SK-N-SH (cell line): ENCODE measurements at regions not wholly inside any gene's neighbourhood (a gene's known extent, or its start where the extent isn't known, plus 50 kb on each side); places are given as distances from the start of the nearest gene placed in this dataset.

Experiments
- CTCF ChIA-PET: fragments of 300-600, 350-600 bp; formaldehyde crosslinking; extraction: SDS; loops from one replicate; lab custom pipeline; 2021; lab: Yijun Ruan, JAX
- POLR2A ChIA-PET: fragments of 350-600 bp; sonication (Branson Sonifier 250); formaldehyde crosslinking; extraction: SDS; loops from one replicate; lab custom pipeline; 2020; ENCODE audit warnings: antibody characterized with exemption, inconsistent platforms; lab: Yijun Ruan, JAX
- DNase-seq: peaks from one replicate; pipeline ENCODE4 v3.0.0; 2012
- H2AFZ ChIP-seq: fragments of 200-600 bp; sonication (generic); 2 replicates; pipeline ENCODE4 v1.8.1; 2016; ENCODE audit warnings: antibody characterized with exemption, mild to moderate bottlenecking, low read depth
- H3F3A ChIP-seq: fragments of 200-600 bp; sonication (generic); replicated peaks from 2 replicates; pipeline ENCODE3; 2016; ENCODE audit warnings: antibody characterized with exemption, mild to moderate bottlenecking; ENCODE audit not compliant: insufficient read depth
- H3K27ac ChIP-seq, 2 experiments: fragments of 200-500 bp in 1 of 2; fragments of 200-600 bp in 1 of 2; sonication (Bioruptor generic) in 1 of 2; sonication (generic), shearing (Covaris generic) in 1 of 2; 2 replicates each; pipeline versions ENCODE4 v1.5.1 to v1.6.1; 2014 to 2016; ENCODE audit warnings: low read depth in 2 of 2, inconsistent platforms in 1 of 2, low read length in 1 of 2, mild to moderate bottlenecking in 1 of 2, mixed read lengths in 1 of 2
- H3K27me3 ChIP-seq: fragments of 200-600 bp; sonication (generic), shearing (Covaris generic); 2 replicates; pipeline ENCODE4 v1.6.1; 2016; ENCODE audit warnings: mixed run types; ENCODE audit not compliant: insufficient read depth
- H3K36me3 ChIP-seq, 2 experiments: fragments of 200-500 bp in 1 of 2; fragments of 200-600 bp in 1 of 2; sonication (Bioruptor generic) in 1 of 2; sonication (generic) in 1 of 2; replicated peaks in 1 of 2; 2 replicates each; pipeline versions ENCODE3 to v1.5.1; 2014 to 2016; ENCODE audit warnings: low read length in 1 of 2, mild to moderate bottlenecking in 1 of 2; ENCODE audit not compliant: insufficient read depth in 2 of 2, control insufficient read depth in 1 of 2
- H3K4me1 ChIP-seq, 2 experiments: fragments of 200-500 bp in 1 of 2; fragments of 200-600 bp in 1 of 2; sonication (Bioruptor generic) in 1 of 2; sonication (generic), shearing (Covaris generic) in 1 of 2; 2 replicates each; pipeline versions ENCODE4 v1.5.1 to v1.6.1; 2014 to 2016; ENCODE audit warnings: low read depth in 1 of 2, low read length in 1 of 2, mixed run types in 1 of 2; ENCODE audit not compliant: insufficient read depth in 2 of 2, control insufficient read depth in 1 of 2
- H3K4me2 ChIP-seq: fragments of 200-600 bp; sonication (generic), shearing (Covaris generic); 2 replicates; pipeline ENCODE4 v1.6.1; 2017; ENCODE audit warnings: mixed run types
- H3K4me3 ChIP-seq, 2 experiments: fragments of 200-500 bp in 1 of 2; fragments of 200-600 bp in 1 of 2; sonication (Bioruptor generic) in 1 of 2; sonication (generic), shearing (Covaris generic) in 1 of 2; 2 replicates each; pipeline versions ENCODE4 v1.5.1 to v1.8.1; 2014 to 2016; ENCODE audit warnings: low read depth in 2 of 2, inconsistent platforms in 1 of 2, low read length in 1 of 2, mild to moderate bottlenecking in 1 of 2, mixed read lengths in 1 of 2, moderate library complexity in 1 of 2
- H3K79me2 ChIP-seq: fragments of 200-600 bp; sonication (generic); 2 replicates; pipeline ENCODE4 v1.8.1; 2017; ENCODE audit warnings: mild to moderate bottlenecking; ENCODE audit not compliant: insufficient read depth
- H3K9ac ChIP-seq: fragments of 200-600 bp; sonication (generic); 2 replicates; pipeline ENCODE4 v1.6.1; 2017; ENCODE audit warnings: mixed run types
- H3K9me2 ChIP-seq: fragments of 200-600 bp; sonication (generic); 2 replicates; pipeline ENCODE4 v1.6.1; 2017; ENCODE audit warnings: mixed run types
- H3K9me3 ChIP-seq: fragments of 200-600 bp; sonication (generic); 2 replicates; pipeline ENCODE4 v1.6.1; 2017; ENCODE audit warnings: mixed run types, mild to moderate bottlenecking, moderate library complexity
- H4K20me1 ChIP-seq: fragments of 200-600 bp; sonication (generic); 2 replicates; pipeline ENCODE4 v1.6.1; 2017; ENCODE audit warnings: mild to moderate bottlenecking, mixed run types; ENCODE audit not compliant: insufficient read depth
- CHD2 ChIP-seq: fragments of 150-350 bp; IDR thresholded peaks from 2 replicates; pipeline ENCODE4 v1.6.1; 2018; ENCODE audit warnings: low read length; ENCODE audit not compliant: partially characterized antibody
- EP300 ChIP-seq, 2 experiments: IDR thresholded peaks; 2 replicates each; pipeline versions ENCODE4 v1.4.0 to v1.6.1; 2012; ENCODE audit warnings: borderline replicate concordance in 1 of 2, low read depth in 1 of 2, low read length in 1 of 2
- FOSL2 ChIP-seq: IDR thresholded peaks from 2 replicates; pipeline ENCODE4 v1.4.0; 2012; ENCODE audit warnings: low read depth, mild to moderate bottlenecking, moderate library complexity, borderline replicate concordance
- MEF2A ChIP-seq: IDR thresholded peaks from 2 replicates; pipeline ENCODE4 v1.4.0; 2012; ENCODE audit warnings: low read depth, borderline replicate concordance
- MXI1 ChIP-seq: IDR thresholded peaks from 2 replicates; pipeline ENCODE4 v1.6.1; 2012; ENCODE audit warnings: mild to moderate bottlenecking, low read depth, low read length, improper control_type of control experiment
- NFIC ChIP-seq: IDR thresholded peaks from 2 replicates; pipeline ENCODE4 v1.4.0; 2012; ENCODE audit warnings: borderline replicate concordance
- RCOR1 ChIP-seq: fragments of 150-350 bp; IDR thresholded peaks from 2 replicates; pipeline ENCODE4 v1.6.1; 2017; ENCODE audit warnings: antibody characterized with exemption, low read length
- RXRA ChIP-seq: IDR thresholded peaks from 2 replicates; pipeline ENCODE4 v1.4.0; 2012; ENCODE audit warnings: low read depth, mild to moderate bottlenecking, borderline replicate concordance
- SIN3A ChIP-seq: IDR thresholded peaks from 2 replicates; pipeline ENCODE4 v1.6.1; 2012; ENCODE audit warnings: low read depth, mild to moderate bottlenecking, low read length, moderate library complexity, borderline replicate concordance
- WGBS: methylation state at CpG from one replicate; pipeline ENCODE4 v1.1.6; 2017; ENCODE audit warnings: low lambda C conversion rate; 5-methylcytosine and 5-hydroxymethylcytosine counted together
- TF ChIP-seq, protein P1 (sequence below): IDR thresholded peaks from 2 replicates; pipeline ENCODE4 v1.6.1; 2012; ENCODE audit warnings: mild to moderate bottlenecking, low read depth, low read length, moderate library complexity
- TF ChIP-seq, protein P2 (sequence below): IDR thresholded peaks from 2 replicates; pipeline ENCODE4 v1.4.0; 2012; ENCODE audit warnings: low read depth, borderline replicate concordance
- TF ChIP-seq, protein P3 (sequence below): IDR thresholded peaks from 2 replicates; pipeline ENCODE4 v1.4.0; 2012; ENCODE audit warnings: low read depth
- TF ChIP-seq, protein P4 (sequence below): fragments of 200-600 bp; sonication (generic); IDR thresholded peaks from 2 replicates; pipeline ENCODE4 v1.6.1; 2017; ENCODE audit warnings: antibody characterized with exemption, mild to moderate bottlenecking, moderate library complexity

DNA sequence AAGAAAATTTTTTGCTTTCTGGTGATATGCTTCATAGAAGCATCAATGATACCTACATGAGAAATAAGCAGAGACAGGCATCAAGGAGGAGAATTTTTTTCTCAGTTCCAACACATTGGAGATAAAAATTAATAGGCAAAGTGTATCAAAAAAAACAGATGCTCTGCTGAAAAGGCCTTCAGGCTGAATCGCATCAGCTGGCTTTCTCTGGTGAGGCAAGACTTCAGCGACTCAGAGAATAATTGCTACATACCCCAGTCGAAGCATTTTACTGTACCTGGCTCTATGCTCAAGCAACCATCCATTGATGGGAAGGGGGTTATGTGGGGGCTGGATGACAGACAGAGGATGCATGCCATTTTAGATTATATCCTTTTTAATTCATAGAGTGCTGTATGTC lies 415.1 kb downstream of the TFAP2A start (continued):
- no peak for TF ChIP-seq FOSL2
- TF ChIP-seq, all 33 proteins: peak for 0

DNA sequence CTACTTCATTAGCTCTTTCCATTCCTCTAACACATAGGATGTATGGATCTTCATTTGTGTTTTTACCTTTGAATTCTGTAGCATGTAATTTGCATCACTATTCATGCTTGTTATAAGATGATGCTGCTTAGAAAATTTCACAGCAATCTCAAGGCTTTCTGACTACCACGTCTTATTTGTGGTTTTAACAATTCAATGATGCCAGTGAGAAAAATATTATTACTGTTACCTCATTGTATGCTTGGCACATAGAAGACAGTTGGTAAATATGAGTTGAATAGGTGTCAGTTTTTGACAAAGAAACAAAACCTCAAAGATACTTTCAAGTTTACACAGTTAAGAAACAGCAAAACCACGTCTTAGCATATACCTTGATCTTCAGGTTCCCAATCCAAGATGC lies 428.6 kb downstream of the TFAP2A start:
- ChIA-PET CTCF (no interaction called here), POLR2A (no interaction called here)
- 2% methylated on average over 2 of the region's 2 CpGs for WGBS
- Histone ChIP-seq H3K36me3 (no peaks in the 10 kb centered on the region), H3K27ac (no peak overlapping the region), H2AFZ (no peak overlapping the region), H3K79me2 (no peaks in the 10 kb centered on the region), H3K4me3 (no peak overlapping the region), H3K4me1 (no peaks in the 10 kb centered on the region), H3F3A (no peaks in the 10 kb centered on the region), H3K27me3 (no peaks in the 10 kb centered on the region), H4K20me1 (no peaks in the 10 kb centered on the region), H3K9me3 (no peaks in the 10 kb centered on the region), H3K4me2 (no peak overlapping the region), H3K9ac (no peak overlapping the region), H3K9me2 (no peaks in the 10 kb centered on the region)
- DNase-seq: no peak
- TF ChIP-seq SIN3A (no peak), MXI1 (no peak)
- TF ChIP-seq, protein P1, sequence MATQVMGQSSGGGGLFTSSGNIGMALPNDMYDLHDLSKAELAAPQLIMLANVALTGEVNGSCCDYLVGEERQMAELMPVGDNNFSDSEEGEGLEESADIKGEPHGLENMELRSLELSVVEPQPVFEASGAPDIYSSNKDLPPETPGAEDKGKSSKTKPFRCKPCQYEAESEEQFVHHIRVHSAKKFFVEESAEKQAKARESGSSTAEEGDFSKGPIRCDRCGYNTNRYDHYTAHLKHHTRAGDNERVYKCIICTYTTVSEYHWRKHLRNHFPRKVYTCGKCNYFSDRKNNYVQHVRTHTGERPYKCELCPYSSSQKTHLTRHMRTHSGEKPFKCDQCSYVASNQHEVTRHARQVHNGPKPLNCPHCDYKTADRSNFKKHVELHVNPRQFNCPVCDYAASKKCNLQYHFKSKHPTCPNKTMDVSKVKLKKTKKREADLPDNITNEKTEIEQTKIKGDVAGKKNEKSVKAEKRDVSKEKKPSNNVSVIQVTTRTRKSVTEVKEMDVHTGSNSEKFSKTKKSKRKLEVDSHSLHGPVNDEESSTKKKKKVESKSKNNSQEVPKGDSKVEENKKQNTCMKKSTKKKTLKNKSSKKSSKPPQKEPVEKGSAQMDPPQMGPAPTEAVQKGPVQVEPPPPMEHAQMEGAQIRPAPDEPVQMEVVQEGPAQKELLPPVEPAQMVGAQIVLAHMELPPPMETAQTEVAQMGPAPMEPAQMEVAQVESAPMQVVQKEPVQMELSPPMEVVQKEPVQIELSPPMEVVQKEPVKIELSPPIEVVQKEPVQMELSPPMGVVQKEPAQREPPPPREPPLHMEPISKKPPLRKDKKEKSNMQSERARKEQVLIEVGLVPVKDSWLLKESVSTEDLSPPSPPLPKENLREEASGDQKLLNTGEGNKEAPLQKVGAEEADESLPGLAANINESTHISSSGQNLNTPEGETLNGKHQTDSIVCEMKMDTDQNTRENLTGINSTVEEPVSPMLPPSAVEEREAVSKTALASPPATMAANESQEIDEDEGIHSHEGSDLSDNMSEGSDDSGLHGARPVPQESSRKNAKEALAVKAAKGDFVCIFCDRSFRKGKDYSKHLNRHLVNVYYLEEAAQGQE: no peak
- TF ChIP-seq, protein P2, sequence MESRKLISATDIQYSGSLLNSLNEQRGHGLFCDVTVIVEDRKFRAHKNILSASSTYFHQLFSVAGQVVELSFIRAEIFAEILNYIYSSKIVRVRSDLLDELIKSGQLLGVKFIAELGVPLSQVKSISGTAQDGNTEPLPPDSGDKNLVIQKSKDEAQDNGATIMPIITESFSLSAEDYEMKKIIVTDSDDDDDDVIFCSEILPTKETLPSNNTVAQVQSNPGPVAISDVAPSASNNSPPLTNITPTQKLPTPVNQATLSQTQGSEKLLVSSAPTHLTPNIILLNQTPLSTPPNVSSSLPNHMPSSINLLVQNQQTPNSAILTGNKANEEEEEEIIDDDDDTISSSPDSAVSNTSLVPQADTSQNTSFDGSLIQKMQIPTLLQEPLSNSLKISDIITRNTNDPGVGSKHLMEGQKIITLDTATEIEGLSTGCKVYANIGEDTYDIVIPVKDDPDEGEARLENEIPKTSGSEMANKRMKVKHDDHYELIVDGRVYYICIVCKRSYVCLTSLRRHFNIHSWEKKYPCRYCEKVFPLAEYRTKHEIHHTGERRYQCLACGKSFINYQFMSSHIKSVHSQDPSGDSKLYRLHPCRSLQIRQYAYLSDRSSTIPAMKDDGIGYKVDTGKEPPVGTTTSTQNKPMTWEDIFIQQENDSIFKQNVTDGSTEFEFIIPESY: no peak

DNA sequence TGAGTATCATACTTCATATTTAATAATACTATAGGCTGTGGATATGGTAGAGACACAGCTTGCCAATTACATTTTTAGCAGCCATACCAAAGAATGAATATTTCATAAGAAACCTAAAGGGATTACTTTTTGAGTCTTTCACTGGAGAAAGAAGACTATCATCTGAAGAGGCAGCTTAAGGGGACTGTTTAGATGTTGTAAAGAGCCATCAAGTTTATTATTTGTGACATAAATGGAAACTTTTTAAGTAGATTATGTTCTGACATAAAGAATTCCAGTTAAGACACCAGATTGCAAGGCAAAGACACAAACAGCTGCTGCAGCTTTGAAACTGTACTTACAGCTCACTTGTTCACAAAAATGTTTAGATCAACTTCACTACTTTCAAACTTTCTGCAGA lies 429.4 kb downstream of the TFAP2A start:
- Histone ChIP-seq H3K9me3 (no peaks in the 10 kb centered on the region), H4K20me1 (no peaks in the 10 kb centered on the region), H3K27ac (no peak overlapping the region), H3K79me2 (no peaks in the 10 kb centered on the region), H3K4me1 (no peaks in the 10 kb centered on the region), H3K9ac (no peak overlapping the region), H3F3A (no peaks in the 10 kb centered on the region), H3K9me2 (no peaks in the 10 kb centered on the region), H3K36me3 (no peaks in the 10 kb centered on the region), H3K4me3 (no peak overlapping the region), H3K27me3 (no peaks in the 10 kb centered on the region), H2AFZ (no peak overlapping the region), H3K4me2 (no peak overlapping the region)
- ChIA-PET POLR2A (no interaction called here), CTCF (no interaction called here)
- DNase-seq: no peak
- TF ChIP-seq, protein P3, sequence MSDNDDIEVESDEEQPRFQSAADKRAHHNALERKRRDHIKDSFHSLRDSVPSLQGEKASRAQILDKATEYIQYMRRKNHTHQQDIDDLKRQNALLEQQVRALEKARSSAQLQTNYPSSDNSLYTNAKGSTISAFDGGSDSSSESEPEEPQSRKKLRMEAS: no peak
- TF ChIP-seq FOSL2: no peak
- TF ChIP-seq, protein P1: no peak
- TF ChIP-seq, protein P4, sequence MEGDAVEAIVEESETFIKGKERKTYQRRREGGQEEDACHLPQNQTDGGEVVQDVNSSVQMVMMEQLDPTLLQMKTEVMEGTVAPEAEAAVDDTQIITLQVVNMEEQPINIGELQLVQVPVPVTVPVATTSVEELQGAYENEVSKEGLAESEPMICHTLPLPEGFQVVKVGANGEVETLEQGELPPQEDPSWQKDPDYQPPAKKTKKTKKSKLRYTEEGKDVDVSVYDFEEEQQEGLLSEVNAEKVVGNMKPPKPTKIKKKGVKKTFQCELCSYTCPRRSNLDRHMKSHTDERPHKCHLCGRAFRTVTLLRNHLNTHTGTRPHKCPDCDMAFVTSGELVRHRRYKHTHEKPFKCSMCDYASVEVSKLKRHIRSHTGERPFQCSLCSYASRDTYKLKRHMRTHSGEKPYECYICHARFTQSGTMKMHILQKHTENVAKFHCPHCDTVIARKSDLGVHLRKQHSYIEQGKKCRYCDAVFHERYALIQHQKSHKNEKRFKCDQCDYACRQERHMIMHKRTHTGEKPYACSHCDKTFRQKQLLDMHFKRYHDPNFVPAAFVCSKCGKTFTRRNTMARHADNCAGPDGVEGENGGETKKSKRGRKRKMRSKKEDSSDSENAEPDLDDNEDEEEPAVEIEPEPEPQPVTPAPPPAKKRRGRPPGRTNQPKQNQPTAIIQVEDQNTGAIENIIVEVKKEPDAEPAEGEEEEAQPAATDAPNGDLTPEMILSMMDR: no peak
- TF ChIP-seq CHD2: no peak
- TF ChIP-seq MXI1: no peak
- TF ChIP-seq RCOR1: no peak
- no peak for TF ChIP-seq EP300 (IDR thresholded peaks at IDR 0.05; ENCODE audit: borderline replicate concordance in 1 of 2, low read depth in 1 of 2, low read length in 1 of 2)
- no peak for TF ChIP-seq NFIC
- no peak for TF ChIP-seq RXRA
- no peak for TF ChIP-seq MEF2A
